GM19467 (cell line): ENCODE measurements at regions not wholly inside any gene's neighbourhood (a gene's known extent, or its start where the extent isn't known, plus 50 kb on each side); places are given as distances from the start of the nearest gene placed in this dataset.

ENCODE experiments used
- ATAC-seq: cut with Tn5 transposase; IDR thresholded peaks from one replicate; pipeline ENCODE4 v1.9.1; 2021; ENCODE audit warnings: mild to moderate bottlenecking, moderate library complexity; ENCODE audit not compliant: unreplicated experiment

DNA sequence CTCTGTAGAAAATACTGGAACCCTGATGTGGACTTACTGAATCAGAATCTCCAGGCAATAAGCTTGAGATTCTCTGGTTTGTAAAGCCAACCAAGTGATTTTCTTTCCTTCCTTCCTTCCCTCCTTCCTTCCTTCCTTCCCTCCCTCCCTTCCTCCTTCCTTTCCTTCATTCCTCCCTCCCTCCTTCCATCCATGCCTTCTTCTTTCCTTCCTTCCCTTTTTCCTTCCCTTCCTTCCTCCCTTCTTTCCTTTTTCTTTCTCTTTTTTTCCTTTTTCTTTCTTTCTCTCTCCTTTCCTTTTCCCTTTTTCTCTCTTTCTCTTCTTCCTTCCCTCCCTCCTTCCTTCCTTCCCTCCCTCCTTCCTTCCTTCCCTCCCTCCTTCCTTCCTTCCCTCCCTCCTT lies 450.8 kb downstream of the GRXCR1 start:
- ATAC-seq = no peak

DNA sequence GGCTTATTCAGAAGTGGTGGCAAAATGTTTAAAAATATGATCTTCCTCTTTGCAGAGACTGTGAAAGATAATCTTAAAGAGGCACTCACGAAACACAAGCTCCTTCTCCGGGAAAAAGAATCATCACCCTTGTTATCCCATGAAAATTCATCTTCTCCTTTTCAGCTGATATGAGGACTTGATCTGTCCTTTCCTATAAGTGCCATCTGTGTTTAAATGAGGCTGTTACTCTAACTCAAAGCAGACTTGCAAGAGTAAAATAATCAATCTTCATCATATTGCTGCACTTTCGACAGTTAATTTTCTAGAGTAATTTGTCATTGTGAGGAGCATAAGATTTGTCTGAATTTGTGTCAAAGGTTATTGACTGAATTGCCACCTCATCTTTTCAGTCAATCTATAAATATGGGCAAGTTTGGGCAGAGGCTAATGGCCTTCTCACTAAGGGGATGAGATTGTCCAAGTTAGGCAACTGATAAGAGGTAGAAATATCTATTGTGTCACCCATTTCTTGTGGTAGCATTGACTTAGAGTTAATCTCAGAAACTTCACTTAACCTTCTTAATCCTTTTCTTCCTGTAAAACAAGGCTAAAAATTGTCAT lies 452.9 kb downstream of the GRXCR1 start:
- ATAC-seq = no peak

DNA sequence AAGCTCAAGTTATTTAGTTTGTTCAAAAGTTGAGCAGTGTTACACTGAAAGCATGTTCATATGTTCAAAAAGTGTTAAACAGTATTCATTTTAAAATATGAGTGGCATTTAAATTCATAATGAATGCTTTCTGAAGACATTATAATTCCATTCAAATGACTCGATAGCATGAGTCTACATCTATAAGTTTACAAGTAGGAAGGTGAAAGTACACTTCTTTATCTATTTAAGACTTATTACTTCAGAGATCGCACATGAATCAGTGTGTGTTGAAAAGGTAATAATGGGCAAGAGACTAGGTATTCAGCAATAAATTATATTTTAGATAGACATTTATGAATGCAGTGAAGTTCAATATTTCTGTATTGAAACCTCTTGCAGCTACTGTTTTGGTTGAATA lies 456.1 kb downstream of the GRXCR1 start:
- ATAC-seq = no peak

DNA sequence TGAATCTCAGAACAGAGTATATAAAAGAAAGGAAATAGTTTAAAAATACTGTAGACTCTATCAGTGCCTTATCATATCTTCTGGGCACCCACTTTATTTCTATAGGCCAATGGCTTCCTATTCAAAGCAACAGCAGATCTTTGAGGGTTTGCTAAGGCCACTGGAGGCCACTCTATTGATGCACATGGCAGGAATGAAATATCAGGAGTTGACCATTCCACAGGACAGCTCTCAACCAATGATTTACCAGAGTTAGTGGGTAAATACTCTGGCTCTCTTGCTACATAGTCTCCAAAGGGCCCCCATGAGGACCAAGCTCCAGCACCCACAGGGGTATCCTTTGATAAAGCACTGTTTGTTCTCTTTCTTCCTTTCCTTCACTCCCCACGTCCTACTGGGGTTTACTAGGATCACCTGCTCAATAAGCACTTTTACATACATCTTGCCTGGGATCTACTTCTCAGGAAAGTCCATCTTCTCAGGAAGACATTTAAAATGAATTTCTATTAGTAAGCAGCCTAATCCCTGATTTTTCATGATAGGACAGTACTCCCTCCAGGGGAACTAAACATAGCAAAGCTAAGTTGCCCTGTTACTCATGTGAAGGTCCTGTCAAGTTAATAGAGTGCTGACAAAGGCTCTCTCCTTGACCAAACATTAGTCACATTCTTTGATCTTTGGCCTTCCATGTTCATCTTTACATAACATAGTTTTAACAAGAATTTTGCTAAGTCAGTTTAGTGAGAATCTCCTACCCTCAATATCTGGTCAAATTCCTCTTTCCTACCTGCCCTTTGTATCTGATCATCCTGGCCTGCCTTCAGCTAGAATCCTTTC lies 459.7 kb downstream of the GRXCR1 start:
- ATAC-seq = no peak

DNA sequence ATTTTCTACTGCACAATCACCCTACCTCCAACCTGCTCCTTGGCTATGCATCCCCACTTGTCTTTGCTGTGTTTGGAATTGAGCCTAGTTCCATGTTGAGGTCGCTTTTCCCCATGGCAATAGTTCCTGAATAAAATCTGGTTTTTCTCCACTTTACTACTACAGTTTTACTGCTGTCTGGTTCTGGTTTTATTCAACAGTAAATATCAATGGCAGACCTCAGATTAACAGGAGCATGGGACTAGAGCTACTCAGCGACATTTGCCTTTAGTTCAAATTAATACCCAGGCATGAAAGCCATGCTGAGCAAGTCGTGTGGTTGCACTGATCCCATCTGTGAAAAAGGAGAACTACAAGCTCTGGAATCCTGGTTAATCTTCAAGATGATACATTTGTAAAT lies 460.3 kb downstream of the GRXCR1 start:
- ATAC-seq = no peak

DNA sequence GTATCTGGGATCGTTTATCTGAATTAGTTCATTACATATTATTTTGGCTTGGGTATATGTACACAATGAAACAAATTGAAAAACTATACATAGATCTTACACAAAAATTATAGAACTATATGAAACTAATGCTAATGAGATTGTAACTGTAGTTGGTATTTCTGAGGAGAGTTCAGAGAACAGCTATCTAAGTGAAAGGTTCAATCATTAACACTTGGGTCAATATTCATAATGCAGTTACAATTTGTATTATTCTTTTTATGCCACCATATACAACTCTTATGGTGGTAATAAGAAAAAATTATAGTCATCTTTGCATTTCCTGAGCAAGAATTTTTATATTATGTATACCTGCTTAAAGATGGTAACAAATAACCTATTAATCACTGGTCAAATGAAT lies 461.0 kb downstream of the GRXCR1 start:
- no peak for ATAC-seq

DNA sequence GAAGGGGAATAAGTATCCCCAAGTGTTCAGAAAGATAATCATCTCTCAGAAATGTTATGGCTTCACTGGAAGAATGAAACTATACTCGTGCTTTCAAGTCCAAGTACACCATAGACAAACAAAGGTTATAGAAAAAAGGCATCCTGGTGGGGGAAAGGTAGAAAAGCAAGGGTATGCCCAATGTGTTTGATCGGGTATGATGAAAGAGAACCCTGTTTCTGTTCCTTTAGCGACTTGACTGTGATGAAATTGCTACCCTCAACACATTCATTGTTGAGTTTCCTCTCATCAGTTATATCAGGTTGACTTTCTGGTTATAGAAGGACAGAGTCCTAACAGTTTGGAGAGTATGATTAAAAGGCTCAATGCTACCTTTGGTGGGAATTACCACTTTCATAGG lies 464.3 kb downstream of the GRXCR1 start:
- ATAC-seq = no peak

DNA sequence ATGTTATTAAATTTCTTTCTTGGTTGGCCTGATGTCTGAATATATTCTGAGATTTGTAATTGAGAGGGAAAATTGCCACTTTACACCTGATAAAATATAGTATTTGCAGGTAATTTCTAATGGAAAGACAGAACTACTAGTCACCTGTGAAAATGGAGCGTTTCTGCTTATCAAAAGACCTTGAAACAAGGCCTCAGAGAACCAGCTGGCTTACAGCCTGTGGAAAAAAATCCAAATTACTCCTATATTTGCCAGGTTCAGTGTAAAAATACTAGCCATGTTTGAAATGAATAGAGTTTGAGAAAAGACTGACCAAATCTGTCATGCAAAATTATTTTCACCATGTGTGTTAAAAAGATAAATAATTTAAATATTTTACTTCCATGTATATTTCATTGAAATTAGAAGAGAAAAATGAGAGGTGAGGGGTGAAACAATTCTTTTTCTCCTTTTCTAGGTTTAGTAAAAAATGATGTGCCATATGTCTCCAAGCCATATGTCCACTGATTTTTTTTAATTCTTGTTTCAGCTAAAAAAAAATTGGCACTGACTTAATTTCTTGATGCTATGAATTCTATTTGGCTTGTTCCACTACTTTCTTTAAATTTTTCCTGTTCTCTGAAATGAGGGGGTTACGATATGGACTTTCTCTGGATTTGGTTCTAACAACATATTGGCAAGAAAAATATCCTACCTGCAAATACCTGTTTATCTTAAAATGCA lies 464.9 kb downstream of the GRXCR1 start:
- no peak for ATAC-seq

DNA sequence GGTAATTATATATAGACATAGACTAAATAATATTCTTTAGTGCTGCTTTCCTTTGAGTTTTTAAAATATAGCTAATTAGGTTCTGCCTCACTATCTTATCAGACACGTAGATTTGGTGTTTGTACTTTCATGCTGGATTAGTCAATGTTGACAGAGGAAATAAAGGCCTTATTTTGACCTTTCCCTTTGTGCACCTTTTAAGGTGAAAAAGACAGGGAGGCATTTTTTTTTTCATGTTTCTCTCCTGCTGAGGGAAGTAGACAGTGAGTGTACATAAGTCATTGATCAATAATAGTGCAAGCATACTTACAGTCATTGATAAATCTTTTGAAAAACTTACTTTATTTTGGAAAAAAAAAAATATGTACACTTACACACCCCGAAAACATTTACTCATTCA lies 467.8 kb downstream of the GRXCR1 start:
- no peak for ATAC-seq

DNA sequence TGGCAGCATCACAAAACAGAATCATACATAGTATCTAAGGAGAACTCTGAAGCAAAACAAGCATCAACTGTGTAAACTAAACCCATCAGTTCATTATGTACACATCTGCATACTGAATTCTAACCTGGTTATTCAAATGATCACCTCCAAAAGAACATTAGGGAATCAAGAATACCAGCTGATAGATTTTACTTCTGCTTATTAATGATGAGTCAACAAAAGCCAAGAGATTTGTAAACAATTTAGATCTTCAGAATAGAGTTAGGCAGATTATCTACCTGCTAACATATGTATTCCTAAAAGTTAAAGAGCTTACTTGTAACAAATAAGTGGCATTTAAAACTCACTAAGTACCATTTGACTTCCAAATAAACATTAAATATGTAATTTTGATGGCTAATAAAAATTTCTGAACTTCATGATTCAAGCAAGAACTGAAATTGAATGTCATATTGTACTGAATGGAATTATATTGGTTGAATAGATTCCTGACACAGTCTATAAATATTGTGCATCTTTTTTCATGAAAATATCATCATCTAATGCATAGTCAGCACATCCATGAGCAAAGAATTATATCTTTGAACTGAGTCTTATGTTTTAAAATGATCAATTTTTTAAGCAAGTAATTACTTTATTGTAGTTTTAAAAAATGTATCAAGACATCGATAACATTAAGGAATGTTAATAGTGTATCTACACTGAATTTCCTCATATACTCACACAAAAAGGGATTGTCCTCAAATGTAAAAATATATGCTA lies 470.5 kb downstream of the GRXCR1 start:
- no peak for ATAC-seq

DNA sequence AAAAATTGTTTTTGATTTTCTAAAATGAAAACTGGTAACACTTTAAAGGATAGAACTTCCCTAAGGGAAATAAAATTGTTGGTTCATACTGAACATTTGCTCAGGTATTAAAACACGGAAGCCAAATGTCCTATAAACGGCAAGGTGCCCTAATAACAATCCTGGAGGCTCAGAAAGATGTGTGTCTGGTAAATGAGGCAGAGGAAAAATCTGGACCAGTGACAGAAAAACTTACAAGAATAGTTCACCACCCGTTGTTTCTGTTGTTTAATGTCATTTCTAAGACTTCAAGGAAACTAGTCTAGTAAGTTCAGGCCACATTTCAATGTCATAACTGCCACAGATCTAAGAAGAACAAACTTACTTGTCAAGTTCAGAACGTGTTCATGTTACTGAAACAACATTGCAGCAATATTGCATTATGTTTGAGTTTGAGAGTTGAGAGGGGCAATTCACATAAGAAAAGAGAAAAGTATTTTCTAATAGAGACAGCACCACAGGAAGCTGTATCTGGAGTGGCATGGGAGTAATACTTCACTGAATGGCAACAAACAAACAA lies 476.6 kb downstream of the GRXCR1 start:
- no peak for ATAC-seq

DNA sequence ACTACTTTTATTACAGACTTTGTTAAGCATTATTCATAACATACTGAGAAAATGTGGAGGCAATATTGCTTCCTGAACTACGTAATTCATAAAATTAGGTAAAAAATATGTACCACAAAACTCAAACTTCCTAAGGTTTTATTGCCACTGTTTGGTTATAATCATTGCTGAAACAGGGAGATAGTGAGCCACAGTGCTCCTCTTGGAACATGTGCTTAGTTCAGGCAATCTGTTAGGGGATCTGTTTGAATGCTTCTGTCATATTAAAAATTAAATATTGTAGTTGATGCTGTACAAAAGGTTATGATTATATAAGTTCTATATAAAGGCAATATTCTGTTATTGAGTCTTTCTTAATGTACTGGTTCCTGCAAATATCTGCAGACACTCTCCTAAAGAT lies 480.7 kb downstream of the GRXCR1 start:
- no peak for ATAC-seq

DNA sequence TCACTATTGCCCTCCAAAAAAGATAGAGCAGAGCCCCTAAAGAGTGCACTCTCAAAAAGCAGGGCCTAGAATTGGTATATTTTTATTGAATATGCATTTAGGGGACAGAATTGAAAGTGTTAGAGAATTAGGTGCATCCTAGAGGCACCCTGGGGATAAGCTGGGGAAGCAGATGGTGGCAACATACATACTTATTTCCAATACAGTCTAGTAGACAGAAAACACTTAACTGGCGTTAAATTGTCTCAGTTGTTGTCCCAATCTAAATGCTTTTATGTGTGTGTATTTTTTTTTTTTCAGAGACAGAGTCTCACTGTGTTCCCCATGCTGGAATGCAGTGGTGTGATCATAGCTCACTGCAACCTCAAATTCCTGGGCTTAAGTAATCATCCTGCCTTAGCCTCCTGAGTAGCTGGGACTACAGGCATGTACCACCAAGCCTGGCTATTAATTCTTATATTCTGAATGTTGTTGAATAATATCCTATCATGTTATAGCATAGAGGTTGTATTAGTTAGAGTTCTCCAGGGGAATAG lies 481.8 kb downstream of the GRXCR1 start:
- ATAC-seq = no peak

DNA sequence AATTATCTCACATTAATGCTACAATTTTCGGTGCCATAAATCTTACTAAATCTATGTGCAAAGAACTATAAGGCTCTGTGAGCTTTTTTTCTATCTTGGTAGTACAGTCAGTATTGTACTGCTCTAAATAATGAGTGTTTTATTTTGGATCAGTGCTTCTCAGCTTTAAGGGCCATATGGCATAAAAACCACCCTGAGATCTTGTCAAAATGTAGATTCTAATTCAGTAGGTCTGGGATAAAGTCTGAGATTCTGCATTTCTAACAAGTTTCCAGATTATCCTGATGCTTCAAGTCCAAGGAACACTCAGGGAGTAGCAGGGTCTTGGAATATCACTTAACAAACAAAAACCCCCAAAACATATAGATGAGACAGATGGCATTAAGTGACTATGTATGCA lies 486.5 kb downstream of the GRXCR1 start:
- no peak for ATAC-seq

DNA sequence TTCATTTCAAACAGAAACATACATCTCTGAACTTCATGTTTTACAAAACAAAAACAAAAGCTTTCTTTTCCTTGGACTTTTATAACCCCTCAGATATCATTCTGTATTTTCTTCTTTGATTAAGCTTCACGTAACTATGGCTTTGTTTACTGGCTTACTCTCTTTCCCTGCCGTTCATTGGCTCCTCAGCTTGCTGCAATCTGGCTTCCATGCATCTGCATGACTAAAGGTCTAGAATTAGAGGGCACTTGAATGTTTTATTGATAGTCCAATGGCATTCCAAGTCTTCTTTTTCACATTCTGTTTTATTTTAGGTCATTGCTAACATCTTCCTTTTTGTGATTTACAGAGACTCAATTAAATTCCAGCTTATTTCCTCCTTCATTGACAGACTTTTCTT lies 487.6 kb downstream of the GRXCR1 start:
- no peak for ATAC-seq

DNA sequence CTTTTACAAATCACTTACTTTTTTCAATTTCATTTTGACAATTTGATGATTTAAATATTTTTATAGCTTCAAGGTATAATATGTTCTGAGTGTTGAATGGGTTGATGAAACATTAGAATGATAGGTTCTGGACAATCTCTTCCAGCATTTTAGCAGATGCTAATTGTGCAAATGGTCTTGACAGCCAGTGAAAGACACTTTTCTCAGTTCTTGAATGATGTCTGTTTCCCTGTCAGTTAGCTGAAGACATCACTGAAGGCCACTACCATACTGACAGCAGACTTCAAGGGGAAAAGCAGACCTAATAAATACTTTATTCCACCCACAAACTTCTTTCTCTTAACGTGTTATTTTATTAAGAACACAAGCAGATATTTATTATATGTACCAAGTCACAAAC lies 498.6 kb downstream of the GRXCR1 start:
- no peak for ATAC-seq

DNA sequence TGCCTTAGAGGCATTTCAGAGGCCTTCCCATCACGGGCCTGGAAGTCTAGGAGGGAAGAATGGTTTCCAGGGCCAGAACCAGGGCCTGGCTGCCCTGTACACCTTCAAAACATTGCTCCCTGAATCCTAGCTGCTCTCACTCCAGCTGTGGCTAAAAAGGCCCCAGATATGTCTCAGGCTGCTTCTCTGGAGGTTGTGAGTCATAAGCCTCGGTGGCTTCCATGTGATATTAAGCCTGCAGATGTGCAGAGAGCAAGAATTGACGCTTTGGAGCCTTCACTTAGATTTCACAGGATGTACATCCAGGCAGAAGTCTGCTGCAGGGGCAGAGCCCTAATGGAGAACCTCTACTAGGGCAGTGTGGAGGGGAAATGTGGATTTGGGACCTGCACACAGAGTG lies 502.5 kb downstream of the GRXCR1 start:
- ATAC-seq = no peak

DNA sequence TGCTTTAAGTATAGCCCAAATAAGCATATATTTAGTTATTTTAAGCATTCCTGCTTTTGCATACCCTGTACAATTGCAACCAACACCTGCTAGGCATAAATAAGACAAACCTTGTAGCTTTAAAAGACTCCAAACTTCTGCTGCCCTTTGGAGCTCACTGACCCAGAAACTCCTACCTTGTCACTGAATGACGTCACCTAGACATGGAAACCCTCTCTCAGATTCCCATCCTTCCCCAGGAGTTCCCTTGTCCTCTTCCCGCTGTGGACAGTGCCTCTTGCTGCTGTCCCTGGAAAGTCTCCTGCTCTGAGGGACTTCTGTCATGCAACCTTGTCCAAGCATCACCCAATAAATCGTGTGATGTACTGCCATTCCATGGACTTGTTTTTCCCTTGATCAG lies 507.2 kb downstream of the GRXCR1 start:
- ATAC-seq = no peak

DNA sequence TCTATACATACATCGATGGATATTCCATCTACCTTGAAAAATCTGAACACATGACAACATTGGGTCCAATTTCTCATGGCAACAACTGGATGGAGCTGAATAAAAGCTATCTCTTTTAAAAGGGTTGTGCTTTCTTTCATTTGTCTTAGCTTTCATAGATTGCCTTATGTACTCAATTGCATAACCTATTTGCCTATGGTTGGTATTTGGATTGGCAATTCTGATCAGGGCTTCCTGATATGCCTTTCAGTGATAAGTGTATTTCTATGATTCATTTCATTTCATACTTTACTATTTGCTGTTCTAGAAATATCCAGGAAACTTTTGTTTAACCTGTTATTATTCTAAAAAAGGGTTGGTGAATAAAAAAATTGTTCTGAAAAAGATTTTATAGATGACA lies 509.9 kb downstream of the GRXCR1 start:
- ATAC-seq = no peak

DNA sequence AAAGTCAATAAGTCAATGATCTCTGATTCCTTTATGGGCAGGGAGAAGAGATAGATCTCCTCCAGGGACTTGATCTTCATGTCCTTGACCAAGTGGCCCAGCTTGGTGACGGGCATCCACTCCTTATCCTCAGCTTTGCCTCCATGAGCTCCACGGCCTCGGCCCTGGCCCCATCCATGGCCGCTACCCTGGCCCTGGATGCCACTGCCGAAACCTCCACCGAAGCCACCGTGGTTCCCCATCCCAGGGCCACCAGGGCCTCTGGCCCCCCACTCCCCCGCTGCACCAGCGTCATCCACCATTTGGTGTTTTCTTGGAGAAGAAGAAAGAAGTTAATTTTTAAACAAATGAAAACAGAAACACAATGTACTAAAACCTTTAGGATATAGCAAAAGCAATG lies 518.1 kb downstream of the GRXCR1 start:
- no peak for ATAC-seq

DNA sequence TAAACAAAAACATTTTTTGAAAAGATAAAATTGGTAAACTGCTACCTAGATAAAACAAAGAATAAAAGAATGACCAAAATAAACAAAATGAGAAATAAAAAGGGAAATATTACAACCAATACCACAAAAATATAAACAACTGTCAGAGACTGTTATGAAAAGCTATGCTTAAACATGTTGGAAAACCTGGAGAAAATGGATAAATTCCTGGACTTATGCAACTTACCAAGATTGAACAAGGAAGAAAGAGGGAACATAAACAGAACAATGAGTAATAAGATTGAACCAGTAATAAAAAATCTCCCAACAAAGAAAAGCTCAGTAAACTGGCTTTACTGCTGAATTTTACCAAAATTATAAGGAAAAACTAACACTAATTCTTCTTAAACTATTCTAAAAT lies 518.7 kb downstream of the GRXCR1 start:
- no peak for ATAC-seq
